ENCODE measurements at regions not wholly inside any gene's neighbourhood (a gene's known extent, or its start where the extent isn't known, plus 50 kb on each side); places are given as distances from the start of the nearest gene placed in this dataset.

DNA sequence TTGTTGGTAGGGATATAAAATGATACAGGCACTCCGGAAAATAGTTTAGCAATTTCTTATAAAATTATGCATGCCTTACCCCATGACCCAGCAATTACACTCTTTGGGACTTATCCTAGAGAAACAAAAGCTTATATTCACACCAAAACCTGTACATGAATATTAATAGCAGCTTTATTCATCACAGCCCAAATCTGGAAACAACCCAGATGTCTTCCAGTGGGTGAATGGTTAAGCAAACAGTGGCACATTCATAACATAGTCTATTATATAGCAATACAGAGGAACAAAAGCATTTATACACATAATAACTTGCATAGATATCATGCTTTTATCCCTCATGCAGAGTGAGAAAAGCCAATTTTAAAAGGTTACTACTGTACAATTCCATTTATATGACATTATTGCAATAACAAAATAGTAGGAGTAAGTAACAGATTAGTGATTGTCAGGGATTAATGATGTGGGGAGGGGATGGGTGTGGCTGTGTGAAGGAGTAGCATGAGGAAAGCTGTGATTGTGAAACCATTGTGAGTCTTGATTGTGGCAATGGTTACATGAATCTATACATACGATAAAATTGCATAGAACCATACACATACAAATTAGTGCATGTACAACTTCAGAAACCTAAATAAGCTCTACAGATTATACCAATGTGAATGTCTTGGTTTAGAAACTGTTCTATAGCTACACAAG lies 363.1 kb upstream of the OR4E1 start:
- Histone ChIP-seq H3K79me2 (ENCODE audit: control insufficient read depth in 1 of 2, insufficient read depth in 2 of 2, low read length in 2 of 2) (no peaks in the 10 kb centered on the region), H3K4me3 (ENCODE audit: extremely low read depth in 1 of 4, insufficient read depth in 2 of 4, low read depth in 3 of 4, low read length in 4 of 4) (no peak overlapping the region), H3K36me3 (ENCODE audit: control insufficient read depth in 2 of 4, insufficient read depth in 4 of 4, low read length in 3 of 4) (no peaks in the 10 kb centered on the region), H3K9me3 (ENCODE audit: insufficient read depth in 2 of 2, low read depth in 1 of 2, low read length in 1 of 2) (no peaks in the 10 kb centered on the region), H2BK20ac (ENCODE audit: low read length) (no peak overlapping the region), H3K23me2 (ENCODE audit: low read depth, low read length) (no peaks in the 10 kb centered on the region), H4K91ac (replicated peaks; ENCODE audit: insufficient read length, low read length) (no peak overlapping the region), H3K14ac (ENCODE audit: insufficient read length) (no peak overlapping the region), H3K4me2 (ENCODE audit: insufficient read depth in 1 of 2, low read depth in 2 of 2, low read length in 2 of 2) (no peak overlapping the region), H4K5ac (ENCODE audit: insufficient read length, low read depth, low read length) (no peak overlapping the region), H3K56ac (replicated peaks; ENCODE audit: insufficient read length, low read depth, low read length) (no peak overlapping the region), H3K4me1 (replicated peaks in 1 of 4; ENCODE audit: control insufficient read depth in 3 of 4, insufficient read depth in 4 of 4, low read length in 3 of 4) (no peaks in the 10 kb centered on the region), H3K4ac (replicated peaks; ENCODE audit: insufficient read length, low read depth, low read length) (no peak overlapping the region), H3K27me3 (replicated peaks in 1 of 4; ENCODE audit: control insufficient read depth in 3 of 4, extremely low read depth in 1 of 4, insufficient read depth in 3 of 4, low read length in 3 of 4) (no peaks in the 10 kb centered on the region), H3K18ac (ENCODE audit: extremely low read depth, low read length) (no peak overlapping the region), H3K9ac (replicated peaks in 1 of 4; ENCODE audit: extremely low read depth in 1 of 4, low read depth in 3 of 4, low read length in 3 of 4) (no peak overlapping the region), H2BK15ac (ENCODE audit: low read length) (no peak overlapping the region), H4K20me1 (replicated peaks in 1 of 2; ENCODE audit: control insufficient read depth in 1 of 2, insufficient read depth in 2 of 2, low read length in 2 of 2) (no peaks in the 10 kb centered on the region), H2BK12ac (ENCODE audit: low read depth, low read length) (no peak overlapping the region), H2AFZ (ENCODE audit: low read length) (no peak overlapping the region), H3K27ac (ENCODE audit: low read depth, low read length) (no peak overlapping the region), H3K79me1 (ENCODE audit: low read depth, low read length) (no peaks in the 10 kb centered on the region), H3K23ac (ENCODE audit: insufficient read length) (no peak overlapping the region), H4K8ac (ENCODE audit: extremely low read depth, insufficient read depth, low read length) (no peak overlapping the region), H2BK5ac (ENCODE audit: low read depth, low read length) (no peak overlapping the region), H2BK120ac (replicated peaks; ENCODE audit: low read depth, low read length) (no peak overlapping the region), H2AK5ac (ENCODE audit: low read depth, low read length) (no peak overlapping the region)
- no peak for FAIRE-seq
- no peak for DNase-seq (ENCODE audit: low read depth in 1 of 2, low spot score in 2 of 2)
- POLR2A ChIA-PET (ENCODE audit: partially characterized antibody) = no interaction called here
- no peak for TF ChIP-seq CBX5 (IDR thresholded peaks at IDR 0.05; ENCODE audit: low read depth, low read length)
- TF ChIP-seq BACH1 (IDR thresholded peaks at IDR 0.05; ENCODE audit: low read length) = no peak
- TF ChIP-seq MAX (IDR thresholded peaks at IDR 0.05) = no peak
- no peak for TF ChIP-seq NANOG (IDR thresholded peaks at IDR 0.05; ENCODE audit: insufficient read depth, low read depth, low read length, poor library complexity, severe bottlenecking)
- no peak for TF ChIP-seq JUN (IDR thresholded peaks at IDR 0.05; ENCODE audit: low read depth, low read length)
- no peak for TF ChIP-seq YY1 (IDR thresholded peaks at IDR 0.05; ENCODE audit: low read depth, low read length)
- TF ChIP-seq BRCA1 (IDR thresholded peaks at IDR 0.05; ENCODE audit: low read depth, low read length) = no peak
- no peak for TF ChIP-seq BCL11A (IDR thresholded peaks at IDR 0.05; ENCODE audit: low read depth in 2 of 2, low read length in 2 of 2)
- CTCF ChIA-PET (ENCODE audit: partially characterized antibody) = interaction anchor here (0.7 to 5.6 kb wide), 6 partner anchors 11 to 179 kb away, joined by 3 to 30 read pairs (median 3); no protein-coding TSS in a partner anchor
- 82% methylated on average over 2 of the region's 2 CpGs; no CpG with 5 or more reads in 1 of the 2 experiments for WGBS, 2 experiments (ENCODE audit: extremely low coverage in 1 of 2, insufficient coverage in 1 of 2, insufficient read length in 1 of 2, insufficient replicate concordance in 2 of 2, low coverage in 1 of 2, low lambda C conversion rate in 2 of 2, missing lambda C conversion rate in 1 of 2)
